ENCODE measurements at regions not wholly inside any gene's neighbourhood (a gene's known extent, or its start where the extent isn't known, plus 50 kb on each side); places are given as distances from the start of the nearest gene placed in this dataset.

DNA sequence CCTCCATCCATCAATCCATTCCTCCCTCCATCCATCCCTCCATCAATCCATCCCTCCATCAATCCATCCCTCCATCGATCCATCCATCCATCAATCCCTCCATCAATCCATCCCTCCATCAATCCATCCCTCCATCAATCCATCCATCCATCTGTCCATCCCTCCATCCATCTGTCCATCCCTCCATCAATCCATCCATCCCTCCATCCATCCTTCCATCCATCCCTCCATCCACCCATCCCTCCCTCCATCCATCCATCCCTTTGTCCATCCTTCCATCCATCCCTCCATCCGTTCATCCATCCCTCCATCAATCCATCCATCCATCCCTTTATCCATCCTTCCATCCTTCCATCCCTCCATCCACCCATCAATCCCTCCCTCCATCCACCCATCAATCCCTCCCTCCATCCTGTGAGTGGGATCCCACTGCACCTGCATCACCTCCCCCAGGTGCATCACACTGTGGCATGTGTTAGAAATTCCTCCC is 338.1 kb upstream of the SFSWAP start:
- TF ChIP-seq, protein P1, sequence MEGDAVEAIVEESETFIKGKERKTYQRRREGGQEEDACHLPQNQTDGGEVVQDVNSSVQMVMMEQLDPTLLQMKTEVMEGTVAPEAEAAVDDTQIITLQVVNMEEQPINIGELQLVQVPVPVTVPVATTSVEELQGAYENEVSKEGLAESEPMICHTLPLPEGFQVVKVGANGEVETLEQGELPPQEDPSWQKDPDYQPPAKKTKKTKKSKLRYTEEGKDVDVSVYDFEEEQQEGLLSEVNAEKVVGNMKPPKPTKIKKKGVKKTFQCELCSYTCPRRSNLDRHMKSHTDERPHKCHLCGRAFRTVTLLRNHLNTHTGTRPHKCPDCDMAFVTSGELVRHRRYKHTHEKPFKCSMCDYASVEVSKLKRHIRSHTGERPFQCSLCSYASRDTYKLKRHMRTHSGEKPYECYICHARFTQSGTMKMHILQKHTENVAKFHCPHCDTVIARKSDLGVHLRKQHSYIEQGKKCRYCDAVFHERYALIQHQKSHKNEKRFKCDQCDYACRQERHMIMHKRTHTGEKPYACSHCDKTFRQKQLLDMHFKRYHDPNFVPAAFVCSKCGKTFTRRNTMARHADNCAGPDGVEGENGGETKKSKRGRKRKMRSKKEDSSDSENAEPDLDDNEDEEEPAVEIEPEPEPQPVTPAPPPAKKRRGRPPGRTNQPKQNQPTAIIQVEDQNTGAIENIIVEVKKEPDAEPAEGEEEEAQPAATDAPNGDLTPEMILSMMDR (IDR thresholded peaks at IDR 0.05; ENCODE audit: insufficient read depth, low read length) = no peak
- TF ChIP-seq, protein P2, sequence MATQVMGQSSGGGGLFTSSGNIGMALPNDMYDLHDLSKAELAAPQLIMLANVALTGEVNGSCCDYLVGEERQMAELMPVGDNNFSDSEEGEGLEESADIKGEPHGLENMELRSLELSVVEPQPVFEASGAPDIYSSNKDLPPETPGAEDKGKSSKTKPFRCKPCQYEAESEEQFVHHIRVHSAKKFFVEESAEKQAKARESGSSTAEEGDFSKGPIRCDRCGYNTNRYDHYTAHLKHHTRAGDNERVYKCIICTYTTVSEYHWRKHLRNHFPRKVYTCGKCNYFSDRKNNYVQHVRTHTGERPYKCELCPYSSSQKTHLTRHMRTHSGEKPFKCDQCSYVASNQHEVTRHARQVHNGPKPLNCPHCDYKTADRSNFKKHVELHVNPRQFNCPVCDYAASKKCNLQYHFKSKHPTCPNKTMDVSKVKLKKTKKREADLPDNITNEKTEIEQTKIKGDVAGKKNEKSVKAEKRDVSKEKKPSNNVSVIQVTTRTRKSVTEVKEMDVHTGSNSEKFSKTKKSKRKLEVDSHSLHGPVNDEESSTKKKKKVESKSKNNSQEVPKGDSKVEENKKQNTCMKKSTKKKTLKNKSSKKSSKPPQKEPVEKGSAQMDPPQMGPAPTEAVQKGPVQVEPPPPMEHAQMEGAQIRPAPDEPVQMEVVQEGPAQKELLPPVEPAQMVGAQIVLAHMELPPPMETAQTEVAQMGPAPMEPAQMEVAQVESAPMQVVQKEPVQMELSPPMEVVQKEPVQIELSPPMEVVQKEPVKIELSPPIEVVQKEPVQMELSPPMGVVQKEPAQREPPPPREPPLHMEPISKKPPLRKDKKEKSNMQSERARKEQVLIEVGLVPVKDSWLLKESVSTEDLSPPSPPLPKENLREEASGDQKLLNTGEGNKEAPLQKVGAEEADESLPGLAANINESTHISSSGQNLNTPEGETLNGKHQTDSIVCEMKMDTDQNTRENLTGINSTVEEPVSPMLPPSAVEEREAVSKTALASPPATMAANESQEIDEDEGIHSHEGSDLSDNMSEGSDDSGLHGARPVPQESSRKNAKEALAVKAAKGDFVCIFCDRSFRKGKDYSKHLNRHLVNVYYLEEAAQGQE (IDR thresholded peaks at IDR 0.05; ENCODE audit: insufficient replicate concordance, low read depth) = no peak
- no peak for TF ChIP-seq GABPA (IDR thresholded peaks at IDR 0.05; ENCODE audit: low read depth)
